DND-41 (cell line): ENCODE measurements at regions not wholly inside any gene's neighbourhood (a gene's known extent, or its start where the extent isn't known, plus 50 kb on each side); places are given as distances from the start of the nearest gene placed in this dataset.

Experiments used
- EZH2 ChIP-seq: IDR thresholded peaks from 3 replicates; pipeline ENCODE4 v1.6.1; 2012; ENCODE audit warnings: borderline replicate concordance, low read depth, mild to moderate bottlenecking, moderate library complexity, low read length, inconsistent platforms; ENCODE audit not compliant: severe bottlenecking
- TF ChIP-seq, protein P1 (sequence below): IDR thresholded peaks from 2 replicates; pipeline ENCODE4 v1.5.1; 2012; ENCODE audit warnings: borderline replicate concordance, low read length, moderate library complexity, mild to moderate bottlenecking; ENCODE audit not compliant: poor library complexity, severe bottlenecking; ENCODE audit errors: extremely low read depth

DNA sequence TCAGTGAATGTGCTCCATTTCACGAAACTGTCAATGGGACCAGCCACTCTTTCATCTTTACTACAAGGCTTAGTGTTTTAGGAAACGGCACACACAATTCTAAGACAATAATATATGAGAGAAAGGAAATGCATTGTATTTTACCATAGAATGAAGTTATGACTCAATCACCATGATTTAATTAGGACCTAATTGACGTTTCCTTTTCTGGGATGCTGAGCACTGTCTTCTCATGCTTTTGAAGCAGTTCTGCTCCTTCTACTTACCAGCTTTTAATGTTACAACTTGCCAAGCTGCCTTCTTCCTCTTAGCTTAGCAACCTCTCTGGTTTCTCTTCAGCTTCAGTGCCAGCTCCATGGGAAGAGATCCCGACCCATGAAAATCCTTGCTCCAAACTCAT lies 94.3 kb upstream of the SERPINE2 start:
- TF ChIP-seq, protein P1, sequence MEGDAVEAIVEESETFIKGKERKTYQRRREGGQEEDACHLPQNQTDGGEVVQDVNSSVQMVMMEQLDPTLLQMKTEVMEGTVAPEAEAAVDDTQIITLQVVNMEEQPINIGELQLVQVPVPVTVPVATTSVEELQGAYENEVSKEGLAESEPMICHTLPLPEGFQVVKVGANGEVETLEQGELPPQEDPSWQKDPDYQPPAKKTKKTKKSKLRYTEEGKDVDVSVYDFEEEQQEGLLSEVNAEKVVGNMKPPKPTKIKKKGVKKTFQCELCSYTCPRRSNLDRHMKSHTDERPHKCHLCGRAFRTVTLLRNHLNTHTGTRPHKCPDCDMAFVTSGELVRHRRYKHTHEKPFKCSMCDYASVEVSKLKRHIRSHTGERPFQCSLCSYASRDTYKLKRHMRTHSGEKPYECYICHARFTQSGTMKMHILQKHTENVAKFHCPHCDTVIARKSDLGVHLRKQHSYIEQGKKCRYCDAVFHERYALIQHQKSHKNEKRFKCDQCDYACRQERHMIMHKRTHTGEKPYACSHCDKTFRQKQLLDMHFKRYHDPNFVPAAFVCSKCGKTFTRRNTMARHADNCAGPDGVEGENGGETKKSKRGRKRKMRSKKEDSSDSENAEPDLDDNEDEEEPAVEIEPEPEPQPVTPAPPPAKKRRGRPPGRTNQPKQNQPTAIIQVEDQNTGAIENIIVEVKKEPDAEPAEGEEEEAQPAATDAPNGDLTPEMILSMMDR, result no peak
- TF ChIP-seq EZH2, result no peak
